Stimulated activated CD4-positive, alpha-beta T cell treated with anti-CD3 and anti-CD28 coated beads, Interleukin-12 subunit alpha, Interleukin-12 subunit beta, amount 100 ng/mL, for 4 hours (primary cell): ENCODE measurements at regions not wholly inside any gene's neighbourhood (a gene's known extent, or its start where the extent isn't known, plus 50 kb on each side); places are given as distances from the start of the nearest gene placed in this dataset.
"Not testable (repeated sequence)": the region's sequence is repeated elsewhere in the genome, so short reads cannot be mapped to it uniquely, and the experiment has no call there.

Source experiments
- DNase-seq: peaks from one replicate; pipeline ENCODE4 v3.0.0-alpha.2; 2020

GRCh38 chr1:217921126-217921904, 290.2 kb downstream of the SPATA17 start:
- no peak for DNase-seq

- DNase-seq = no peak
Observed at GRCh38 chr1:217924924-217925323, 293.8 kb downstream of the SPATA17 start.

GRCh38 chr1:217929213-217929885, 298.2 kb downstream of the SPATA17 start:
- no peak for DNase-seq

GRCh38 chr1:217943361-217943760, 312.2 kb downstream of the SPATA17 start:
- DNase-seq = no peak

- DNase-seq = no peak
Observed at GRCh38 chr1:217944550-217944949, 313.4 kb downstream of the SPATA17 start.

- DNase-seq = no peak
Observed at GRCh38 chr1:217946511-217946910, 315.4 kb downstream of the SPATA17 start.

GRCh38 chr1:217948741-217949140, 317.6 kb downstream of the SPATA17 start:
- no peak for DNase-seq

GRCh38 chr1:217953330-217953729, 322.2 kb downstream of the SPATA17 start:
- DNase-seq = no peak

GRCh38 chr1:217953922-217954321, 322.8 kb downstream of the SPATA17 start:
- DNase-seq = no peak

- DNase-seq = no peak
Observed at GRCh38 chr1:217955723-217956122, 324.6 kb downstream of the SPATA17 start.

- DNase-seq = no peak
Observed at GRCh38 chr1:217965156-217965786, 319.8 kb upstream of the RRP15 start.

- DNase-seq = no peak
Observed at GRCh38 chr1:217968085-217968484, 317.0 kb upstream of the RRP15 start.

GRCh38 chr1:217969428-217969827, 315.7 kb upstream of the RRP15 start:
- no peak for DNase-seq

GRCh38 chr1:217977943-217978342, 307.1 kb upstream of the RRP15 start:
- no peak for DNase-seq

- DNase-seq = no peak
Observed at GRCh38 chr1:217981430-217981829, 303.7 kb upstream of the RRP15 start.

- no peak for DNase-seq
Observed at GRCh38 chr1:217982331-217983050, 302.6 kb upstream of the RRP15 start.

GRCh38 chr1:217983051-217983375, 302.1 kb upstream of the RRP15 start:
- no peak for DNase-seq

GRCh38 chr1:217985641-217986040, 299.5 kb upstream of the RRP15 start:
- DNase-seq = no peak

- DNase-seq = no peak
Observed at GRCh38 chr1:217989510-217989909, 295.6 kb upstream of the RRP15 start.

- no peak for DNase-seq
Observed at GRCh38 chr1:217993439-217993838, 291.7 kb upstream of the RRP15 start.

- not testable (repeated sequence) for DNase-seq
Observed at GRCh38 chr1:218008296-218008695, 276.8 kb upstream of the RRP15 start.

GRCh38 chr1:218015106-218015505, 270.0 kb upstream of the RRP15 start:
- not testable (repeated sequence) for DNase-seq

- DNase-seq = no peak
Observed at GRCh38 chr1:218024211-218024720, 260.8 kb upstream of the RRP15 start.
